ENCODE measurements at regions not wholly inside any gene's neighbourhood (a gene's known extent, or its start where the extent isn't known, plus 50 kb on each side); places are given as distances from the start of the nearest gene placed in this dataset.
A peak's percentile ranks its signal among the peaks of the same experiment; 100 is the strongest.

GRCh38 chr1:79845936-79846335 lies 839.4 kb upstream of the ADGRL4 start:
- intact Hi-C loops (cut with DNase I, micrococcal nuclease) = no loop called here
- DNase-seq (no peak), ATAC-seq (no peak)

GRCh38 chr1:79842811-79843210 lies 836.3 kb upstream of the ADGRL4 start:
- intact Hi-C loops (cut with DNase I, micrococcal nuclease) = no loop called here
- ATAC-seq (no peak), DNase-seq (no peak)

- ATAC-seq (peak; percentile 82), DNase-seq (no peak)
- intact Hi-C loops (cut with DNase I, micrococcal nuclease) = no loop called here
Measured at GRCh38 chr1:79839882-79840281, 833.4 kb upstream of the ADGRL4 start.

GRCh38 chr1:79827446-79827845 lies 820.9 kb upstream of the ADGRL4 start:
- intact Hi-C loops (cut with DNase I, micrococcal nuclease) = no loop called here
- ATAC-seq (no peak), DNase-seq (no peak)

- DNase-seq (no peak), ATAC-seq (no peak)
- intact Hi-C loops (cut with DNase I, micrococcal nuclease) = no loop called here
Measured at GRCh38 chr1:79825551-79825950, 819.0 kb upstream of the ADGRL4 start.

GRCh38 chr1:79822053-79822452 lies 815.5 kb upstream of the ADGRL4 start:
- intact Hi-C loops (cut with DNase I, micrococcal nuclease) = no loop called here
- DNase-seq = no peak
- no peak for ATAC-seq

GRCh38 chr1:79819140-79819539 lies 812.6 kb upstream of the ADGRL4 start:
- intact Hi-C loops (cut with DNase I, micrococcal nuclease) = no loop called here
- no peak for DNase-seq
- ATAC-seq = no peak

GRCh38 chr1:79817031-79817560 lies 810.6 kb upstream of the ADGRL4 start:
- intact Hi-C loops (cut with DNase I, micrococcal nuclease) = no loop called here
- DNase-seq (no peak), ATAC-seq (no peak)

- DNase-seq (no peak), ATAC-seq (no peak)
- intact Hi-C loops (cut with DNase I, micrococcal nuclease) = no loop called here
Measured at GRCh38 chr1:79815115-79815514, 808.6 kb upstream of the ADGRL4 start.

GRCh38 chr1:79811173-79811572 lies 804.6 kb upstream of the ADGRL4 start:
- DNase-seq (no peak), ATAC-seq (no peak)
- intact Hi-C loops (cut with DNase I, micrococcal nuclease) = no loop called here

GRCh38 chr1:79808816-79809475 lies 802.4 kb upstream of the ADGRL4 start:
- no peak for DNase-seq
- intact Hi-C loops (cut with DNase I, micrococcal nuclease) = no loop called here
- no peak for ATAC-seq

GRCh38 chr1:79807816-79808215 lies 801.3 kb upstream of the ADGRL4 start:
- DNase-seq (no peak), ATAC-seq (no peak)
- intact Hi-C loops (cut with DNase I, micrococcal nuclease) = no loop called here

GRCh38 chr1:79797487-79797886 lies 791.0 kb upstream of the ADGRL4 start:
- intact Hi-C loops (cut with DNase I, micrococcal nuclease) = no loop called here
- DNase-seq (no peak), ATAC-seq (no peak)

GRCh38 chr1:79796434-79796833 lies 789.9 kb upstream of the ADGRL4 start:
- intact Hi-C loops (cut with DNase I, micrococcal nuclease) = no loop called here
- ATAC-seq = no peak
- no peak for DNase-seq

- ATAC-seq (no peak), DNase-seq (no peak)
- intact Hi-C loops (cut with DNase I, micrococcal nuclease) = no loop called here
Measured at GRCh38 chr1:79792219-79792930, 785.8 kb upstream of the ADGRL4 start.

GRCh38 chr1:79791488-79792218 lies 785.1 kb upstream of the ADGRL4 start:
- DNase-seq (no peak), ATAC-seq (no peak)
- intact Hi-C loops (cut with DNase I, micrococcal nuclease) = no loop called here

GRCh38 chr1:79790950-79791349 lies 784.4 kb upstream of the ADGRL4 start:
- intact Hi-C loops (cut with DNase I, micrococcal nuclease) = no loop called here
- DNase-seq = no peak
- no peak for ATAC-seq

- DNase-seq = no peak
- intact Hi-C loops (cut with DNase I, micrococcal nuclease) = no loop called here
- ATAC-seq = no peak
Measured at GRCh38 chr1:79787631-79788030, 781.1 kb upstream of the ADGRL4 start.

GRCh38 chr1:79785964-79786363 lies 779.4 kb upstream of the ADGRL4 start:
- ATAC-seq = no peak
- intact Hi-C loops (cut with DNase I, micrococcal nuclease) = no loop called here

GRCh38 chr1:79785561-79785960 lies 779.0 kb upstream of the ADGRL4 start:
- no peak for ATAC-seq
- no peak for DNase-seq

More at GRCh38 chr1:79785964-79786363, 779.4 kb upstream of the ADGRL4 start:
- no peak for DNase-seq

More at GRCh38 chr1:79785561-79785960, 779.0 kb upstream of the ADGRL4 start:
- intact Hi-C loops (cut with DNase I, micrococcal nuclease) = no loop called here

Measured in left colon (tissue), 2 donors.